RPMI8226 (cell line): ENCODE measurements at regions not wholly inside any gene's neighbourhood (a gene's known extent, or its start where the extent isn't known, plus 50 kb on each side); places are given as distances from the start of the nearest gene placed in this dataset.

ENCODE experiments used
- DNase-seq: peaks from one replicate; pipeline ENCODE4 v3.0.0-alpha.2; 2015

- no peak for DNase-seq
Measured at GRCh38 chr7:25520516-25520915, 292.2 kb upstream of the NPVF start.

- DNase-seq: no peak
Measured at GRCh38 chr7:25521236-25521635, 292.9 kb upstream of the NPVF start.

GRCh38 chr7:25522727-25523126, 294.4 kb upstream of the NPVF start:
- no peak for DNase-seq

GRCh38 chr7:25527665-25528170, 299.4 kb upstream of the NPVF start:
- no peak for DNase-seq

GRCh38 chr7:25529320-25529719, 301.0 kb upstream of the NPVF start:
- DNase-seq: no peak

- DNase-seq: no peak
Measured at GRCh38 chr7:25536851-25537250, 308.6 kb upstream of the NPVF start.

GRCh38 chr7:25537662-25538375, 309.5 kb upstream of the NPVF start:
- no peak for DNase-seq

GRCh38 chr7:25541094-25541821, 313.0 kb upstream of the NPVF start:
- DNase-seq: no peak

GRCh38 chr7:25541877-25542276, 313.6 kb upstream of the NPVF start:
- no peak for DNase-seq

- no peak for DNase-seq
Measured at GRCh38 chr7:25543210-25543609, 314.9 kb upstream of the NPVF start.

- no peak for DNase-seq
Measured at GRCh38 chr7:25543798-25544197, 315.5 kb upstream of the NPVF start.

- no peak for DNase-seq
Measured at GRCh38 chr7:25544254-25544653, 316.0 kb upstream of the NPVF start.

- DNase-seq: no peak
Measured at GRCh38 chr7:25545124-25546008, 317.1 kb upstream of the NPVF start.

- DNase-seq: no peak
Measured at GRCh38 chr7:25546306-25546705, 318.0 kb upstream of the NPVF start.

- DNase-seq: no peak
Measured at GRCh38 chr7:25549271-25549921, 321.1 kb upstream of the NPVF start.

GRCh38 chr7:25550149-25550548, 321.9 kb upstream of the NPVF start:
- DNase-seq: no peak

GRCh38 chr7:25552998-25553397, 324.7 kb upstream of the NPVF start:
- no peak for DNase-seq

GRCh38 chr7:25553580-25554291, 325.4 kb upstream of the NPVF start:
- DNase-seq: no peak

- DNase-seq: no peak
Measured at GRCh38 chr7:25557379-25557917, 329.2 kb upstream of the NPVF start.

GRCh38 chr7:25557930-25558329, 329.6 kb upstream of the NPVF start:
- DNase-seq: no peak

- DNase-seq: no peak
Measured at GRCh38 chr7:25558605-25559004, 330.3 kb upstream of the NPVF start.
